ENCODE measurements at regions not wholly inside any gene's neighbourhood (a gene's known extent, or its start where the extent isn't known, plus 50 kb on each side); places are given as distances from the start of the nearest gene placed in this dataset.

DNA sequence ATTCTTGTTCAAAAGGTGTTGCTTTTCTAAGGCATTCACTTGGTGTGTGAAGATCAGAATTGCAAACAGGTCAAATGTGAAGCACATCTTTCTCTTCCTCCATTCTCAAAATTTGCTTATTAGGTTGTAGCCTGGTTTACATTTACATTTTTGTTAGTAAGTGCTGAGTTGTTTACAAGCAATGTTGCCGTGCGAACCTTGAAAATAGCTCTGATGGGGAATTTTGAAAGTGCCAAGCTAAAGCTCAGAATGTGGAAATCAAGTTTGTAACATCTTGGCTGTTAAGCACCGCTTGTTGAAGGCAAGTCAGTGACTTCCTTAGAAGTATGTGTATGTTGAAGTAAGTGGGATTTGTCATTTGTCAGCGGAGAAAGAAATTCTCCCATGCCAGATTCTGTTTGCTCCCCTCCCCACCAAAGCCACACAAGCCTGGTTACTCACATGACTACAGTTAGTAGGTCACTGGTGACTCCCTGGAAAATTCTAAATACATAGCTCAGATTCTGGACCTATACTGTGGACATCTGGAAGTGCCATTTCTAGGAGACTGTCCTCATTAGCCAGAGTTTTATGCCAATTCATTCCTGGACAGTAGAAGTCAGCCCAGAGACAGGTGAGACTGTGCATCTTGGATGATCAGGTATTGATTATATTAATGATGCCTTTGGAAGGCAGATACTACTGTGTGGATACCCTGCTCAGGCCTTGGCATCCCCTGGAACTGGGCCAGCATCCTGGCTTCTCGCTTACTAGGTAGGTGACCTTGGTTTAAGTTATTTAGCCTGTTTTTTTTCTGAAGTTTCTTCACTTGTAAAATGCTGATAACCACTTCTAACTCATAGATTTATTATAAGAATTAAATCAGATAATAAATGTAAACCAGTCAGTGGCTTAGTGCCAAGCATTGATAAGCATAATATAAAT lies 390.6 kb upstream of the SEMA6D start:
- no peak overlapping the region for H2BK12ac ChIP-seq (ENCODE audit: low read length in 2 of 2)
- H3K23ac ChIP-seq (ENCODE audit: low read length in 2 of 2) = no peak overlapping the region
- no peaks in the 10 kb centered on the region for H3K79me1 ChIP-seq (replicated peaks; ENCODE audit: low read length, poor library complexity, severe bottlenecking)
- no peak overlapping the region for H3K4ac ChIP-seq (ENCODE audit: low read depth in 1 of 2, low read length in 2 of 2)
- no peak overlapping the region for H2BK120ac ChIP-seq (ENCODE audit: low read depth, low read length)
- H2BK5ac ChIP-seq (ENCODE audit: low read depth, low read length, poor library complexity, severe bottlenecking) = no peak overlapping the region
- H3K4me3 ChIP-seq (ENCODE audit: insufficient read depth in 1 of 2, low read depth in 1 of 2, low read length in 2 of 2) = no peak overlapping the region
- DNase-seq = peak; percentile 72
- H3K27ac ChIP-seq (ENCODE audit: low read length, poor library complexity, severe bottlenecking) = no peak overlapping the region
- no peak overlapping the region for H3K18ac ChIP-seq (ENCODE audit: low read depth in 1 of 2, low read length in 2 of 2)
- H3K9ac ChIP-seq (ENCODE audit: low read length) = no peak overlapping the region
- H2AFZ ChIP-seq (ENCODE audit: low read depth, low read length) = no peak overlapping the region
- H3K9me3 ChIP-seq (ENCODE audit: control insufficient read depth, low read length) = no peaks in the 10 kb centered on the region
- H3K14ac ChIP-seq (ENCODE audit: low read length in 2 of 2) = no peak overlapping the region
- H2AK5ac ChIP-seq (ENCODE audit: low read length, severe bottlenecking) = no peak overlapping the region
- WGBS = 55% methylated on average over 4 of the region's 5 CpGs
- H3K36me3 ChIP-seq (ENCODE audit: control insufficient read depth in 1 of 2, insufficient read depth in 2 of 2, low read depth in 1 of 2, low read length in 2 of 2) = no peaks in the 10 kb centered on the region
- H4K8ac ChIP-seq (ENCODE audit: low read length) = peak overlapping the region; percentile 31
- no peak overlapping the region for H3K4me2 ChIP-seq (ENCODE audit: low read length, poor library complexity, severe bottlenecking)
- H3K4me1 ChIP-seq (ENCODE audit: control insufficient read depth, insufficient read depth, low read depth, low read length) = no peaks in the 10 kb centered on the region
- no peak overlapping the region for H4K91ac ChIP-seq (ENCODE audit: low read length)
- H2BK15ac ChIP-seq (ENCODE audit: low read depth, poor library complexity, severe bottlenecking) = no peak overlapping the region
- no peaks in the 10 kb centered on the region for H3K27me3 ChIP-seq (ENCODE audit: control insufficient read depth in 1 of 2, insufficient read depth in 1 of 2, low read length in 2 of 2)

DNA sequence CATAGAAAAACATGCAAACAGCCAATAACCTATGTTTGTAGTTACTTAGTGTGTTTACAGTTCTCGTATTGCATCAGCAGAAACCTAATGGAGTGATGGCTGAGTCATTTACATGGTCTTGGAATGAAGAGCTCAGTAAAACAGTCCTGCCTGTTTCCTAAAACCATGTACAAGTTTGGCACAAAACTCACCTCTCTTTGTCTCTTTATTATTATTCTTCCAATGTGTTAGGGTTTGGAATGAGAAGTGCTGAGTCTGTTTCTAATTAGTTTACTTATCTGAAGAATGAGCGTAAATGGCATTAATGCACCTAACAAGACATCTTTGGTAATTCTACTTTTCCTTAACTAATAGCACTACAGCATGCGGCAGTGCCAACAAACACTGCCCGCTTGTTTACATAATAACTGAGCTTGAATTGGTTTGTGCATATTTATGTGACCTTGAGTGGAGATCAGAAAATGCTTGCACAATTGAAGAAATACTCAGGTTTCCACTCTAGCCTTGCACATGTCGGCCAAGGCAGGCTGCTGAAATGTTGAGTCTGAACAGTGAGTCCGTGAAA lies 385.4 kb upstream of the SEMA6D start:
- H3K27ac ChIP-seq (ENCODE audit: low read length, poor library complexity, severe bottlenecking) = no peak overlapping the region
- H3K4me3 ChIP-seq (ENCODE audit: insufficient read depth in 1 of 2, low read depth in 1 of 2, low read length in 2 of 2) = no peak overlapping the region
- H3K79me1 ChIP-seq (replicated peaks; ENCODE audit: low read length, poor library complexity, severe bottlenecking) = no peaks in the 10 kb centered on the region
- H2AK5ac ChIP-seq (ENCODE audit: low read length, severe bottlenecking) = no peak overlapping the region
- no peaks in the 10 kb centered on the region for H3K9me3 ChIP-seq (ENCODE audit: control insufficient read depth, low read length)
- H4K8ac ChIP-seq (ENCODE audit: low read length) = no peak overlapping the region
- H3K14ac ChIP-seq (ENCODE audit: low read length in 2 of 2) = no peak overlapping the region
- WGBS = 45% methylated on average over 3 of the region's 6 CpGs
- no peak overlapping the region for H2AFZ ChIP-seq (ENCODE audit: low read depth, low read length)
- peak overlapping the region; percentile 37 for H3K18ac ChIP-seq (ENCODE audit: low read depth in 1 of 2, low read length in 2 of 2)
- no peak overlapping the region for H2BK5ac ChIP-seq (ENCODE audit: low read depth, low read length, poor library complexity, severe bottlenecking)
- no peak overlapping the region for H3K9ac ChIP-seq (ENCODE audit: low read length)
- H3K27me3 ChIP-seq (ENCODE audit: control insufficient read depth in 1 of 2, insufficient read depth in 1 of 2, low read length in 2 of 2) = no peaks in the 10 kb centered on the region
- H2BK120ac ChIP-seq (ENCODE audit: low read depth, low read length) = no peak overlapping the region
- DNase-seq = peak; percentile 94
- H2BK12ac ChIP-seq (ENCODE audit: low read length in 2 of 2) = peak overlapping the region in 1 of 2 experiments; percentile 75
- no peak overlapping the region for H3K23ac ChIP-seq (ENCODE audit: low read length in 2 of 2)
- H3K4me2 ChIP-seq (ENCODE audit: low read length, poor library complexity, severe bottlenecking) = no peak overlapping the region
- H3K4ac ChIP-seq (ENCODE audit: low read depth in 1 of 2, low read length in 2 of 2) = no peak overlapping the region
- H2BK15ac ChIP-seq (ENCODE audit: low read depth, poor library complexity, severe bottlenecking) = no peak overlapping the region
- no peaks in the 10 kb centered on the region for H3K4me1 ChIP-seq (ENCODE audit: control insufficient read depth, insufficient read depth, low read depth, low read length)
- no peaks in the 10 kb centered on the region for H3K36me3 ChIP-seq (ENCODE audit: control insufficient read depth in 1 of 2, insufficient read depth in 2 of 2, low read depth in 1 of 2, low read length in 2 of 2)
- no peak overlapping the region for H4K91ac ChIP-seq (ENCODE audit: low read length)

DNA sequence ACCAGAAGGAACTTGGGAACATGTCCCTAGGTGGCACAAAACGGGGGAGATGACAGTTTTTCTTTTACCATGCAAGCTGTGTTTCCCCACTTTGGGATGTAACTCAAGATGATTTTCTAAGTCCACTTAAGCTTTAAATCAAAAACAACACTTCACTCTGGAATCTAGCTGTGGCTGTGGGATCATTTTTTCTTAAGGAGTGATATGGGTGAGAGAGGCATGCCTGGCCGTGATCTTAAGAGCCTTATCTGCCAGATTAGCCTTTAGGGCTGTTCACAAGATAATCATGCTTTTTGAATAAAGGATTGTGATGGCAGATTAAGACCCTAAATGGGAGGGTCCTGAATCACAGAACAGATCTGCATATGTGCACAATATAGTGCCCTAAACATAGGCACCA lies 384.8 kb upstream of the SEMA6D start:
- Histone ChIP-seq H2AK5ac (ENCODE audit: low read length, severe bottlenecking) (no peak overlapping the region), H3K4me1 (ENCODE audit: control insufficient read depth, insufficient read depth, low read depth, low read length) (no peaks in the 10 kb centered on the region), H3K4ac (ENCODE audit: low read depth in 1 of 2, low read length in 2 of 2) (peak overlapping the region in 1 of 2 experiments; percentile 42), H4K8ac (ENCODE audit: low read length) (no peak overlapping the region), H3K79me1 (replicated peaks; ENCODE audit: low read length, poor library complexity, severe bottlenecking) (no peaks in the 10 kb centered on the region), H3K23ac (ENCODE audit: low read length in 2 of 2) (no peak overlapping the region), H4K91ac (ENCODE audit: low read length) (no peak overlapping the region), H2AFZ (ENCODE audit: low read depth, low read length) (no peak overlapping the region), H3K4me2 (ENCODE audit: low read length, poor library complexity, severe bottlenecking) (no peak overlapping the region), H3K9ac (ENCODE audit: low read length) (no peak overlapping the region), H3K14ac (ENCODE audit: low read length in 2 of 2) (no peak overlapping the region), H3K18ac (ENCODE audit: low read depth in 1 of 2, low read length in 2 of 2) (peak overlapping the region; percentile 37 to 46), H3K27me3 (ENCODE audit: control insufficient read depth in 1 of 2, insufficient read depth in 1 of 2, low read length in 2 of 2) (no peaks in the 10 kb centered on the region), H2BK15ac (ENCODE audit: low read depth, poor library complexity, severe bottlenecking) (no peak overlapping the region), H3K27ac (ENCODE audit: low read length, poor library complexity, severe bottlenecking) (no peak overlapping the region), H3K36me3 (ENCODE audit: control insufficient read depth in 1 of 2, insufficient read depth in 2 of 2, low read depth in 1 of 2, low read length in 2 of 2) (no peaks in the 10 kb centered on the region), H3K9me3 (ENCODE audit: control insufficient read depth, low read length) (no peaks in the 10 kb centered on the region), H2BK5ac (ENCODE audit: low read depth, low read length, poor library complexity, severe bottlenecking) (no peak overlapping the region), H2BK120ac (ENCODE audit: low read depth, low read length) (no peak overlapping the region), H3K4me3 (ENCODE audit: insufficient read depth in 1 of 2, low read depth in 1 of 2, low read length in 2 of 2) (no peak overlapping the region), H2BK12ac (ENCODE audit: low read length in 2 of 2) (peak overlapping the region; percentile 47 to 75)
- DNase-seq = peak; percentile 65
- WGBS = 33% methylated on average over 1 of the region's 2 CpGs

DNA sequence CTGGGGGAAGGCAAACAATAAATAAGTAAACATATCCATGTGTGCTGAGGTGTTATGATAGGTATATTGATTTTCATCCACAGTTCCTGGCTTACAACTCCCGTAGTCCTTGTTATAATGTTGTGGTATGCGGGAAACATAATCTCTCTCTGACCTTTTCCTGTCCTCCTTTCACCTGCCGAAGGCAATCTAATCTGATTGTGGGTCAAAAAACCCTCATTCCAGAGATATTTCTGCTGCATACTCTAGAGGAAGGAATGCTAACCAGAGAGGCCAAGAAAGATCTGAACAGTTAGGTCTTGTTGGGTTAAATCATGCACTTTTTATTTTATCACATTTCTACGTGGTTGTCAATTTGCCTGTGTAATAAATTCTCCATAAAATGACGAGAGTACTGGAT lies 383.6 kb upstream of the SEMA6D start:
- WGBS = 89% methylated on average over 3 of the region's 5 CpGs
- no peaks in the 10 kb centered on the region for H3K4me1 ChIP-seq (ENCODE audit: control insufficient read depth, insufficient read depth, low read depth, low read length)

More for the DNA sequence above, 383.6 kb upstream of the SEMA6D start:
- no peaks in the 10 kb centered on the region for H3K9me3 ChIP-seq (ENCODE audit: control insufficient read depth, low read length)
- no peak overlapping the region for H3K14ac ChIP-seq (ENCODE audit: low read length in 2 of 2)
- H2BK5ac ChIP-seq (ENCODE audit: low read depth, low read length, poor library complexity, severe bottlenecking) = no peak overlapping the region
- no peak overlapping the region for H2AFZ ChIP-seq (ENCODE audit: low read depth, low read length)
- H3K23ac ChIP-seq (ENCODE audit: low read length in 2 of 2) = no peak overlapping the region
- no peaks in the 10 kb centered on the region for H3K27me3 ChIP-seq (ENCODE audit: control insufficient read depth in 1 of 2, insufficient read depth in 1 of 2, low read length in 2 of 2)
- H4K8ac ChIP-seq (ENCODE audit: low read length) = no peak overlapping the region
- H3K4me2 ChIP-seq (ENCODE audit: low read length, poor library complexity, severe bottlenecking) = no peak overlapping the region
- DNase-seq = no peak
- no peak overlapping the region for H3K18ac ChIP-seq (ENCODE audit: low read depth in 1 of 2, low read length in 2 of 2)
- no peak overlapping the region for H3K27ac ChIP-seq (ENCODE audit: low read length, poor library complexity, severe bottlenecking)
- no peak overlapping the region for H3K4ac ChIP-seq (ENCODE audit: low read depth in 1 of 2, low read length in 2 of 2)
- no peak overlapping the region for H4K91ac ChIP-seq (ENCODE audit: low read length)
- H3K9ac ChIP-seq (ENCODE audit: low read length) = no peak overlapping the region
- H2BK12ac ChIP-seq (ENCODE audit: low read length in 2 of 2) = no peak overlapping the region
- H3K36me3 ChIP-seq (ENCODE audit: control insufficient read depth in 1 of 2, insufficient read depth in 2 of 2, low read depth in 1 of 2, low read length in 2 of 2) = no peaks in the 10 kb centered on the region
- no peak overlapping the region for H2BK120ac ChIP-seq (ENCODE audit: low read depth, low read length)
- H3K79me1 ChIP-seq (replicated peaks; ENCODE audit: low read length, poor library complexity, severe bottlenecking) = no peaks in the 10 kb centered on the region
- no peak overlapping the region for H3K4me3 ChIP-seq (ENCODE audit: insufficient read depth in 1 of 2, low read depth in 1 of 2, low read length in 2 of 2)
- no peak overlapping the region for H2AK5ac ChIP-seq (ENCODE audit: low read length, severe bottlenecking)
- H2BK15ac ChIP-seq (ENCODE audit: low read depth, poor library complexity, severe bottlenecking) = no peak overlapping the region
